Cardiac fibroblast (primary cell): ENCODE measurements at regions not wholly inside any gene's neighbourhood (a gene's known extent, or its start where the extent isn't known, plus 50 kb on each side); places are given as distances from the start of the nearest gene placed in this dataset.
A peak's percentile ranks its signal among the peaks of the same experiment; 100 is the strongest.

ENCODE experiments used
- DNase-seq, 2 donors: peaks; one replicate each; pipeline versions ENCODE4 v3.0.0 to v3.0.0-alpha.2; 2010; ENCODE audit warnings: low read depth in 2 of 2
- H3K4me3 ChIP-seq, 2 donors: replicated peaks in 1 of 2; 1 replicate in 1 of 2; 2 replicates in 1 of 2; pipeline ENCODE4 v1.5.1; 2011; ENCODE audit warnings: low read depth in 2 of 2, low read length in 2 of 2, mild to moderate bottlenecking in 2 of 2, moderate library complexity in 1 of 2
- CTCF ChIP-seq: IDR thresholded peaks from one replicate; pipeline ENCODE4 v1.5.1; 2011; ENCODE audit warnings: low read depth, mild to moderate bottlenecking, low read length, inconsistent platforms

GRCh38 chr21:18759267-18759666, 355.7 kb upstream of the TMPRSS15 start:
- DNase-seq, result no peak
- TF ChIP-seq CTCF, result no peak
- no peak overlapping the region for H3K4me3 ChIP-seq

GRCh38 chr21:18759751-18760161, 356.2 kb upstream of the TMPRSS15 start:
- H3K4me3 ChIP-seq, result no peak overlapping the region
- no peak for DNase-seq
- TF ChIP-seq CTCF, result no peak

GRCh38 chr21:18760247-18760646, 356.7 kb upstream of the TMPRSS15 start:
- no peak overlapping the region for H3K4me3 ChIP-seq
- DNase-seq, result no peak
- TF ChIP-seq CTCF, result no peak

GRCh38 chr21:18764720-18765119, 361.1 kb upstream of the TMPRSS15 start:
- no peak for TF ChIP-seq CTCF
- H3K4me3 ChIP-seq, result no peak overlapping the region
- DNase-seq, result no peak

GRCh38 chr21:18769599-18769998, 366.0 kb upstream of the TMPRSS15 start:
- TF ChIP-seq CTCF, result no peak
- no peak for DNase-seq
- no peak overlapping the region for H3K4me3 ChIP-seq

- no peak for TF ChIP-seq CTCF
- H3K4me3 ChIP-seq, result no peak overlapping the region
Measured at GRCh38 chr21:18771845-18772380, 368.3 kb upstream of the TMPRSS15 start.

GRCh38 chr21:18772404-18772803, 368.8 kb upstream of the TMPRSS15 start:
- no peak overlapping the region for H3K4me3 ChIP-seq
- TF ChIP-seq CTCF, result no peak
- DNase-seq, result peak in 1 of 2 donors; percentile 3

More at GRCh38 chr21:18771845-18772380, 368.3 kb upstream of the TMPRSS15 start:
- DNase-seq, result no peak
